Gastroesophageal sphincter (tissue), 3 donors: ENCODE measurements at regions not wholly inside any gene's neighbourhood (a gene's known extent, or its start where the extent isn't known, plus 50 kb on each side); places are given as distances from the start of the nearest gene placed in this dataset.

Source experiments
- POLR2A ChIP-seq, 2 donors: fragments of 450-650 bp; IDR thresholded peaks; one replicate each; pipeline ENCODE4 v1.6.1; 2017; ENCODE audit warnings: antibody characterized with exemption in 2 of 2, mild to moderate bottlenecking in 2 of 2, moderate library complexity in 1 of 2
- TF ChIP-seq, protein P1 (sequence below), 4 experiments: fragments of 200-600 bp in 2 of 4; fragments of 450-650 bp in 2 of 4; sonication (generic) in 1 of 4; IDR thresholded peaks; one replicate each; pipeline ENCODE4 v1.5.1; 2017 to 2019; ENCODE audit warnings: antibody characterized with exemption in 4 of 4, mild to moderate bottlenecking in 2 of 4, moderate library complexity in 2 of 4

GRCh38 chr2:240209493-240209892, 69.0 kb upstream of the OTOS start:
- TF ChIP-seq, protein P1, sequence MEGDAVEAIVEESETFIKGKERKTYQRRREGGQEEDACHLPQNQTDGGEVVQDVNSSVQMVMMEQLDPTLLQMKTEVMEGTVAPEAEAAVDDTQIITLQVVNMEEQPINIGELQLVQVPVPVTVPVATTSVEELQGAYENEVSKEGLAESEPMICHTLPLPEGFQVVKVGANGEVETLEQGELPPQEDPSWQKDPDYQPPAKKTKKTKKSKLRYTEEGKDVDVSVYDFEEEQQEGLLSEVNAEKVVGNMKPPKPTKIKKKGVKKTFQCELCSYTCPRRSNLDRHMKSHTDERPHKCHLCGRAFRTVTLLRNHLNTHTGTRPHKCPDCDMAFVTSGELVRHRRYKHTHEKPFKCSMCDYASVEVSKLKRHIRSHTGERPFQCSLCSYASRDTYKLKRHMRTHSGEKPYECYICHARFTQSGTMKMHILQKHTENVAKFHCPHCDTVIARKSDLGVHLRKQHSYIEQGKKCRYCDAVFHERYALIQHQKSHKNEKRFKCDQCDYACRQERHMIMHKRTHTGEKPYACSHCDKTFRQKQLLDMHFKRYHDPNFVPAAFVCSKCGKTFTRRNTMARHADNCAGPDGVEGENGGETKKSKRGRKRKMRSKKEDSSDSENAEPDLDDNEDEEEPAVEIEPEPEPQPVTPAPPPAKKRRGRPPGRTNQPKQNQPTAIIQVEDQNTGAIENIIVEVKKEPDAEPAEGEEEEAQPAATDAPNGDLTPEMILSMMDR (IDR thresholded peaks at IDR 0.05) = no peak
- TF ChIP-seq POLR2A (IDR thresholded peaks at IDR 0.05) = no peak
